ENCODE measurements at regions not wholly inside any gene's neighbourhood (a gene's known extent, or its start where the extent isn't known, plus 50 kb on each side); places are given as distances from the start of the nearest gene placed in this dataset.

DNA sequence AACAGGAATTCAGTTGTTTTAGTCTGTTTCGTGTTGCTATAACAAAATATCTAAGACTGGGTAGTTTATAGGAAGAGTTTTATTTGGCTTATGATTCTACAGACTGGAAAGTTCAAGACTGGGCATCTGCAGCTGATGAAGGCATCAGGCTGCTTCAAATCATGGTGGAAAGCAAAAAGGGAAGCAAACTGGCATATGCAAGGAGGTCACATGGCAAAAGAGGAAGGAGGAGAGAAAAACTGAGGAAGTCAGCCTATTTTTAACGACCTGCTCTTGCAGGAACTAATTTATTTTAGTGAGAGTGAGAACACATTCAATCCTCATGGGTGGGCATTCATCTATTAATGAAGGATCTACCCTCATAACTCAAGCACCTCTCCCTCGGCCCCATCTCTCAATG, 363.1 kb upstream of the HS3ST1 start:
- TF ChIP-seq EZH2 (IDR thresholded peaks at IDR 0.05; ENCODE audit: low read depth, unreplicated experiment) (no peak), CREB1 (CRISPR knock-in tag; IDR thresholded peaks at IDR 0.05; ENCODE audit: low read depth) (no peak), POLR2AphosphoS5 (IDR thresholded peaks at IDR 0.05; ENCODE audit: low read depth) (no peak), EZH2phosphoT487 (IDR thresholded peaks at IDR 0.05; ENCODE audit: unreplicated experiment) (no peak), STAT1 (IDR thresholded peaks at IDR 0.05; ENCODE audit: unreplicated experiment) (no peak), ZNF114 (CRISPR knock-in tag; IDR thresholded peaks at IDR 0.05) (no peak)
- TF ChIP-seq, protein P1, sequence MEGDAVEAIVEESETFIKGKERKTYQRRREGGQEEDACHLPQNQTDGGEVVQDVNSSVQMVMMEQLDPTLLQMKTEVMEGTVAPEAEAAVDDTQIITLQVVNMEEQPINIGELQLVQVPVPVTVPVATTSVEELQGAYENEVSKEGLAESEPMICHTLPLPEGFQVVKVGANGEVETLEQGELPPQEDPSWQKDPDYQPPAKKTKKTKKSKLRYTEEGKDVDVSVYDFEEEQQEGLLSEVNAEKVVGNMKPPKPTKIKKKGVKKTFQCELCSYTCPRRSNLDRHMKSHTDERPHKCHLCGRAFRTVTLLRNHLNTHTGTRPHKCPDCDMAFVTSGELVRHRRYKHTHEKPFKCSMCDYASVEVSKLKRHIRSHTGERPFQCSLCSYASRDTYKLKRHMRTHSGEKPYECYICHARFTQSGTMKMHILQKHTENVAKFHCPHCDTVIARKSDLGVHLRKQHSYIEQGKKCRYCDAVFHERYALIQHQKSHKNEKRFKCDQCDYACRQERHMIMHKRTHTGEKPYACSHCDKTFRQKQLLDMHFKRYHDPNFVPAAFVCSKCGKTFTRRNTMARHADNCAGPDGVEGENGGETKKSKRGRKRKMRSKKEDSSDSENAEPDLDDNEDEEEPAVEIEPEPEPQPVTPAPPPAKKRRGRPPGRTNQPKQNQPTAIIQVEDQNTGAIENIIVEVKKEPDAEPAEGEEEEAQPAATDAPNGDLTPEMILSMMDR (conservative IDR thresholded peaks at IDR 0.05; ENCODE audit: low read depth in 2 of 2): no peak
- TF ChIP-seq, protein P2, sequence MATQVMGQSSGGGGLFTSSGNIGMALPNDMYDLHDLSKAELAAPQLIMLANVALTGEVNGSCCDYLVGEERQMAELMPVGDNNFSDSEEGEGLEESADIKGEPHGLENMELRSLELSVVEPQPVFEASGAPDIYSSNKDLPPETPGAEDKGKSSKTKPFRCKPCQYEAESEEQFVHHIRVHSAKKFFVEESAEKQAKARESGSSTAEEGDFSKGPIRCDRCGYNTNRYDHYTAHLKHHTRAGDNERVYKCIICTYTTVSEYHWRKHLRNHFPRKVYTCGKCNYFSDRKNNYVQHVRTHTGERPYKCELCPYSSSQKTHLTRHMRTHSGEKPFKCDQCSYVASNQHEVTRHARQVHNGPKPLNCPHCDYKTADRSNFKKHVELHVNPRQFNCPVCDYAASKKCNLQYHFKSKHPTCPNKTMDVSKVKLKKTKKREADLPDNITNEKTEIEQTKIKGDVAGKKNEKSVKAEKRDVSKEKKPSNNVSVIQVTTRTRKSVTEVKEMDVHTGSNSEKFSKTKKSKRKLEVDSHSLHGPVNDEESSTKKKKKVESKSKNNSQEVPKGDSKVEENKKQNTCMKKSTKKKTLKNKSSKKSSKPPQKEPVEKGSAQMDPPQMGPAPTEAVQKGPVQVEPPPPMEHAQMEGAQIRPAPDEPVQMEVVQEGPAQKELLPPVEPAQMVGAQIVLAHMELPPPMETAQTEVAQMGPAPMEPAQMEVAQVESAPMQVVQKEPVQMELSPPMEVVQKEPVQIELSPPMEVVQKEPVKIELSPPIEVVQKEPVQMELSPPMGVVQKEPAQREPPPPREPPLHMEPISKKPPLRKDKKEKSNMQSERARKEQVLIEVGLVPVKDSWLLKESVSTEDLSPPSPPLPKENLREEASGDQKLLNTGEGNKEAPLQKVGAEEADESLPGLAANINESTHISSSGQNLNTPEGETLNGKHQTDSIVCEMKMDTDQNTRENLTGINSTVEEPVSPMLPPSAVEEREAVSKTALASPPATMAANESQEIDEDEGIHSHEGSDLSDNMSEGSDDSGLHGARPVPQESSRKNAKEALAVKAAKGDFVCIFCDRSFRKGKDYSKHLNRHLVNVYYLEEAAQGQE (IDR thresholded peaks at IDR 0.05; ENCODE audit: unreplicated experiment): no peak
